Testis (tissue), 2 donors: ENCODE measurements at regions not wholly inside any gene's neighbourhood (a gene's known extent, or its start where the extent isn't known, plus 50 kb on each side); places are given as distances from the start of the nearest gene placed in this dataset.

Experiments
- DNase-seq: peaks from one replicate; pipeline ENCODE4 v3.0.0-alpha.2; 2019
- H3K27ac ChIP-seq, 2 donors: fragments of 200-600 bp; sonication (generic); one replicate each; pipeline ENCODE4 v1.5.1; 2019
- H3K27me3 ChIP-seq: fragments of 200-600 bp; sonication (generic); one replicate; pipeline ENCODE4 v1.5.1; 2019
- H3K36me3 ChIP-seq: fragments of 200-600 bp; sonication (generic); one replicate; pipeline ENCODE4 v1.5.1; 2017; ENCODE audit warnings: low read depth; ENCODE audit errors: missing control alignments
- H3K4me1 ChIP-seq: fragments of 200-600 bp; sonication (generic); one replicate; pipeline ENCODE4 v1.5.1; 2019
- H3K4me3 ChIP-seq, 2 donors: fragments of 200-600 bp; sonication (generic); one replicate each; pipeline ENCODE4 v1.5.1; 2017 to 2019
- H3K9me3 ChIP-seq: fragments of 200-600 bp; sonication (generic); one replicate; pipeline ENCODE4 v1.5.1; 2017
- POLR2A ChIP-seq: fragments of 450-650 bp; IDR thresholded peaks from one replicate; pipeline ENCODE4 v1.6.1; 2017; ENCODE audit warnings: antibody characterized with exemption, mild to moderate bottlenecking, moderate library complexity
- WGBS, 2 donors: methylation state at CpG; one replicate each; pipeline ENCODE4 v1.1.5; 2018; 5-methylcytosine and 5-hydroxymethylcytosine counted together
- intact Hi-C: fragments of 100-400 bp; cut with DNase I; formaldehyde crosslinking; loops from one replicate; pipeline ENCODE4 v1.15.1; 2023; ENCODE audit warnings: low total_unique reads
- TF ChIP-seq, protein P1 (sequence below), 3 experiments: fragments of 450-650 bp in 2 of 3; fragments of 200-600 bp in 1 of 3; sonication (generic) in 1 of 3; IDR thresholded peaks; one replicate each; pipeline ENCODE4 v1.5.1; 2016 to 2019; ENCODE audit warnings: antibody characterized with exemption in 3 of 3, mild to moderate bottlenecking in 2 of 3, moderate library complexity in 1 of 3

DNA sequence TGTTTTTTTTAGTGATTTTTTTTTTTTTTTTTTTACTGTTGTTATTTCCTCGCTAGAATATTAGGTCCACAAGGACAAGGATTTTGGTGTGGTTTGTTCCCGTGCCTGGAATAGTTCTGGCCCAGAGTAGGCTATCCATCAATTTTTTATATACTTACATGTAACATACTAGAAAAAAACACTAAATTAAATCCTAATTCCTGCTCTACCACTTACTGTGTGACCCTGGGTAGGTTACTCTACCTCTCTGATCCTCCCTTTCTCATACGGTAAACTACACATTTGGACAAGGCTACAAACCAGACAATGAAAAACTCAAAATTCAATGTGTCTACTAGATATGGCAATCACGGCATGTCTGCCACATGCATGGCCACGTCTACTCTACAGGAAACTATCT, 141.3 kb upstream of the ABCA1 start:
- H3K27ac ChIP-seq = no peak overlapping the region
- 81 to 89% methylated on average over 5 of the region's 5 CpGs for whole genome bisulfite sequencing, 2 donors
- peaks cover 14% of the 10 kb centered on the region for H3K4me1 ChIP-seq
- H3K4me3 ChIP-seq = no peak overlapping the region
- intact Hi-C loops = loop anchor here (10.0 kb wide), 1 partner anchor 74 kb away; no protein-coding TSS in a partner anchor
- H3K36me3 ChIP-seq = no peaks in the 10 kb centered on the region
- TF ChIP-seq, protein P1, sequence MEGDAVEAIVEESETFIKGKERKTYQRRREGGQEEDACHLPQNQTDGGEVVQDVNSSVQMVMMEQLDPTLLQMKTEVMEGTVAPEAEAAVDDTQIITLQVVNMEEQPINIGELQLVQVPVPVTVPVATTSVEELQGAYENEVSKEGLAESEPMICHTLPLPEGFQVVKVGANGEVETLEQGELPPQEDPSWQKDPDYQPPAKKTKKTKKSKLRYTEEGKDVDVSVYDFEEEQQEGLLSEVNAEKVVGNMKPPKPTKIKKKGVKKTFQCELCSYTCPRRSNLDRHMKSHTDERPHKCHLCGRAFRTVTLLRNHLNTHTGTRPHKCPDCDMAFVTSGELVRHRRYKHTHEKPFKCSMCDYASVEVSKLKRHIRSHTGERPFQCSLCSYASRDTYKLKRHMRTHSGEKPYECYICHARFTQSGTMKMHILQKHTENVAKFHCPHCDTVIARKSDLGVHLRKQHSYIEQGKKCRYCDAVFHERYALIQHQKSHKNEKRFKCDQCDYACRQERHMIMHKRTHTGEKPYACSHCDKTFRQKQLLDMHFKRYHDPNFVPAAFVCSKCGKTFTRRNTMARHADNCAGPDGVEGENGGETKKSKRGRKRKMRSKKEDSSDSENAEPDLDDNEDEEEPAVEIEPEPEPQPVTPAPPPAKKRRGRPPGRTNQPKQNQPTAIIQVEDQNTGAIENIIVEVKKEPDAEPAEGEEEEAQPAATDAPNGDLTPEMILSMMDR (IDR thresholded peaks at IDR 0.05) = no peak
- no peaks in the 10 kb centered on the region for H3K9me3 ChIP-seq
- DNase-seq = no peak
- no peaks in the 10 kb centered on the region for H3K27me3 ChIP-seq

DNA sequence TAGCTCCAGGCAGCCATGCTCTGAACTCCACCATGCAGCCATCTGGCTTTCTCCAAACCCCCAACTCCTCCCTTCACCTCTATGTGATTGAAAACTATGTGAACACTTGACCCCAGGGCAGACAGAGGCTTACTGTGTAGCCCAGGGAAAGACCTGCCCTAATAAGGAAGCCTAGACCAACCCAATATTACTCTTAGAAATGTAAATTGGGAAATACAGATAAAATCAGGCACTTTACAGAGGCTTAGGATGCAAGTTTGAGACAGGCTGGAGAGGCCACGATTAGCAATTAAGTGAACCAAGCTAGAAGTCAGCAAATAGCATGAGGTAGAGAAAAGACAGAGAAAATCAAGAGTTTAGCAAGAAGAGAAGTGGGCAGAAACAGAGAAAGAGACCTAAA, 141.7 kb upstream of the ABCA1 start:
- peaks cover 10% of the 10 kb centered on the region for H3K4me1 ChIP-seq
- intact Hi-C loops = loop anchor here (10.0 kb wide), 1 partner anchor 75 kb away; no protein-coding TSS in a partner anchor
- H3K27ac ChIP-seq = no peak overlapping the region
- no peaks in the 10 kb centered on the region for H3K36me3 ChIP-seq
- H3K9me3 ChIP-seq = no peaks in the 10 kb centered on the region
- no peak overlapping the region for H3K4me3 ChIP-seq
- no peak for TF ChIP-seq POLR2A
- TF ChIP-seq, protein P1 (IDR thresholded peaks at IDR 0.05) = no peak
- no peak for DNase-seq
- WGBS, 2 donors = 75 to 83% methylated on average over 1 of the region's 1 CpG
- no peaks in the 10 kb centered on the region for H3K27me3 ChIP-seq

DNA sequence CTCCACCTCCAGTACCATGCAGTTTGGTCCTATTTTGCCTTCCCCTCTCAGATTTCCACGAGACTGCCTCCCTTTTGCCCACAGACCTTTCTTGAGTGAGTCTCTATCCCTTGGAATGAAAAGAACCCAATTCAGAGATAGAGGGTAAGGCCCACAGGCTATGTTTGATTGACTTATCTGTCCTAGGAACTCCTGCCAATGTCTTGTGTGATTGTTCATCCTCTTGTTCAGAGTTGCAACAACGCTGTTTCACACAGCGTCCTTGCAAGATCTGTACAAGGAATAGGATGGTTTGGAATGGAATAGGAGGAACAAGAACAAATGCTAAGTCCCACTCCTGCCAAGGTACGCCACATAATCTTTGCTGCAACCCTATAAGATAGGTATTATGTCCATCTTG, 142.2 kb upstream of the ABCA1 start:
- H3K9me3 ChIP-seq = no peaks in the 10 kb centered on the region
- no peaks in the 10 kb centered on the region for H3K27me3 ChIP-seq
- 70 to 77% methylated on average over 4 of the region's 4 CpGs for WGBS, 2 donors
- H3K4me1 ChIP-seq = peaks cover 5% of the 10 kb centered on the region
- no peak overlapping the region for H3K4me3 ChIP-seq
- intact Hi-C loops = no loop called here
- TF ChIP-seq, protein P1 (IDR thresholded peaks at IDR 0.05) = no peak
- no peak for TF ChIP-seq POLR2A
- DNase-seq = peak; percentile 25
- H3K36me3 ChIP-seq = no peaks in the 10 kb centered on the region
- H3K27ac ChIP-seq = no peak overlapping the region

DNA sequence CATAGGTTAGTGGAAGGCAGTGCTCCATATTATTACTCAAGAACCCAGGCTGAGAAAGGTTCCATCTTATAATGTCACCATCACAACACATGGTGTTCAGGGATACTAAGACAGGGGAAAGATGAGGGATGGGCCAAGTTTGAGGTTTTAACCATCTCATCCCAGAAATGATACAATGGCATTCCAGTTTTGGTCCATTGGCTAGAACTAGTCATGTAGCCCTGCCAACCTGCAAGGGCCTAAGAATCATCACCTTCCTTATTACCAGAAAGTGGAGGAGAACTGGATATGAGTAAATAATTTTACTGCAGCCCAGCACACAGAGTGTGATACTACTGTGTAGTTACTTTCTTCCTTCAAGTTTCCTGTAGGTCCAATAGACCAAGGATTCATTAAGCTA, 144.5 kb upstream of the ABCA1 start:
- no peak for TF ChIP-seq POLR2A
- TF ChIP-seq, protein P1 (IDR thresholded peaks at IDR 0.05) = no peak
- no peak for DNase-seq
- intact Hi-C loops = no loop called here
- Histone ChIP-seq H3K36me3 (no peaks in the 10 kb centered on the region), H3K27ac (no peak overlapping the region), H3K4me1 (no peaks in the 10 kb centered on the region), H3K9me3 (no peaks in the 10 kb centered on the region), H3K27me3 (no peaks in the 10 kb centered on the region), H3K4me3 (no peak overlapping the region)

DNA sequence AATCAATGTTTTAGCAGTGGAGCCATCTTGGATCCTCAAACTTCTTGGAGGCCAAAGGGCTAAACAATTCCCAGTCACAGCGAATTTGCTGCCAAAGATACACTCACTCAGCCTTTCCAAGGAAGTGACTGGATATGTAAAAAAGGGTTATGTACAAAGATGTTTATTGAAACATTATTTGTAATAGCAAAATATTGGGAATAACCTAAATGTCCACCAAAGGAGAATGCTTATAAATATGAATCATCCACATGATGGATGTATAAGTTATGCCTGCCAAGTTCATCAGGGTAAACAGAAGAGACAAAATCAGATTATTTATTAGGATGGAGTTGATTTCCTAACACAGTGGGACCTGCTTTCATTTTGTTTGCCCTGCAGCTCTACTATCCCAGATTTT, 145.2 kb upstream of the ABCA1 start:
- H3K27me3 ChIP-seq = no peaks in the 10 kb centered on the region
- no peak overlapping the region for H3K4me3 ChIP-seq
- no peaks in the 10 kb centered on the region for H3K9me3 ChIP-seq
- DNase-seq = no peak
- no peak overlapping the region for H3K27ac ChIP-seq
- no peaks in the 10 kb centered on the region for H3K36me3 ChIP-seq
- H3K4me1 ChIP-seq = no peaks in the 10 kb centered on the region
- intact Hi-C loops = no loop called here
- TF ChIP-seq, protein P1 (IDR thresholded peaks at IDR 0.05) = no peak
- TF ChIP-seq POLR2A = no peak
- WGBS, 2 donors = 88 to 90% methylated on average over 1 of the region's 1 CpG
